H1 (cell line): ENCODE measurements at regions not wholly inside any gene's neighbourhood (a gene's known extent, or its start where the extent isn't known, plus 50 kb on each side); places are given as distances from the start of the nearest gene placed in this dataset.
"Not testable (repeated sequence)": the region's sequence is repeated elsewhere in the genome, so short reads cannot be mapped to it uniquely, and the experiment has no call there.

Experiments used
- CTCF ChIA-PET: fragments of 300-600 bp; sonication (Branson Sonifier 250); formaldehyde crosslinking; loops from one replicate; lab custom pipeline; 2021; ENCODE audit not compliant: partially characterized antibody; lab: Charles Lee
- POLR2A ChIA-PET: fragments of 300-600 bp; sonication (Branson Sonifier 250); formaldehyde crosslinking; loops from one replicate; lab custom pipeline; 2021; ENCODE audit warnings: inconsistent platforms; ENCODE audit not compliant: partially characterized antibody; lab: Charles Lee
- DNase-seq, 2 experiments: peaks; one replicate each; pipeline versions ENCODE4 v3.0.0 to v3.0.0-alpha.2; 2010 to 2022; ENCODE audit warnings: low spot score in 2 of 2, low read depth in 1 of 2, mixed read lengths in 1 of 2
- FAIRE-seq: peaks from 2 replicates; lab custom pipeline; 2011; peaks lifted over from hg19 to GRCh38; lab: Jason Lieb, UNC
- H2AFZ ChIP-seq: 2 replicates; pipeline ENCODE4 v1.8.1; 2012; ENCODE audit warnings: low read length, inconsistent platforms
- H2AK5ac ChIP-seq: 2 replicates; pipeline ENCODE4 v1.6.1; 2013; ENCODE audit warnings: low read depth, low read length
- H2BK120ac ChIP-seq: replicated peaks from 2 replicates; pipeline ENCODE3; 2013; ENCODE audit warnings: low read depth, low read length, inconsistent platforms
- H2BK12ac ChIP-seq: 2 replicates; pipeline ENCODE4 v1.6.1; 2013; ENCODE audit warnings: low read depth, low read length
- H2BK15ac ChIP-seq: 2 replicates; pipeline ENCODE4 v1.6.1; 2013; ENCODE audit warnings: low read length
- H2BK20ac ChIP-seq: 2 replicates; pipeline ENCODE4 v1.6.1; 2013; ENCODE audit warnings: low read length
- H2BK5ac ChIP-seq: 2 replicates; pipeline ENCODE4 v1.6.1; 2013; ENCODE audit warnings: low read depth, low read length
- H3K14ac ChIP-seq: 2 replicates; pipeline ENCODE4 v1.6.1; 2013; ENCODE audit warnings: inconsistent platforms; ENCODE audit not compliant: insufficient read length
- H3K18ac ChIP-seq: 2 replicates; pipeline ENCODE4 v1.6.1; 2013; ENCODE audit warnings: low read length; ENCODE audit errors: extremely low read depth
- H3K23ac ChIP-seq: 2 replicates; pipeline ENCODE4 v1.6.1; 2013; ENCODE audit warnings: inconsistent platforms; ENCODE audit not compliant: insufficient read length
- H3K23me2 ChIP-seq: 2 replicates; pipeline ENCODE4 v1.6.1; 2013; ENCODE audit warnings: low read depth, low read length
- H3K27ac ChIP-seq: 2 replicates; pipeline ENCODE4 v1.6.1; 2011; ENCODE audit warnings: low read depth, low read length, inconsistent platforms
- H3K27me3 ChIP-seq, 4 experiments: replicated peaks in 1 of 4; 1 replicate in 1 of 4; 2 replicates in 3 of 4; pipeline versions ENCODE4 v1.6.1 to v1.8.1; 2011 to 2013; ENCODE audit warnings: low read length in 3 of 4, mild to moderate bottlenecking in 3 of 4, inconsistent platforms in 2 of 4, mixed read lengths in 2 of 4, moderate library complexity in 1 of 4; ENCODE audit not compliant: control insufficient read depth in 3 of 4, insufficient read depth in 3 of 4; ENCODE audit errors: extremely low read depth in 1 of 4
- H3K36me3 ChIP-seq, 4 experiments: 2 replicates each; pipeline versions ENCODE4 v1.6.1 to v1.8.1; 2011 to 2013; ENCODE audit warnings: mild to moderate bottlenecking in 4 of 4, low read length in 3 of 4, moderate library complexity in 2 of 4, control low read depth in 1 of 4, inconsistent platforms in 1 of 4; ENCODE audit not compliant: insufficient read depth in 4 of 4, control insufficient read depth in 2 of 4
- H3K4ac ChIP-seq: replicated peaks from 2 replicates; pipeline ENCODE3; 2013; ENCODE audit warnings: low read length, low read depth, mixed read lengths, inconsistent platforms; ENCODE audit not compliant: insufficient read length
- H3K4me1 ChIP-seq, 4 experiments: replicated peaks in 1 of 4; 1 replicate in 1 of 4; 2 replicates in 3 of 4; pipeline versions ENCODE4 v1.6.1 to v1.8.1; 2011 to 2013; ENCODE audit warnings: low read length in 3 of 4, inconsistent platforms in 2 of 4, mixed read lengths in 1 of 4; ENCODE audit not compliant: insufficient read depth in 4 of 4, control insufficient read depth in 3 of 4
- H3K4me2 ChIP-seq, 2 experiments: 2 replicates each; pipeline versions ENCODE4 v1.6.1 to v1.8.1; 2011 to 2013; ENCODE audit warnings: low read depth in 2 of 2, low read length in 2 of 2, control low read depth in 1 of 2, inconsistent platforms in 1 of 2, mild to moderate bottlenecking in 1 of 2; ENCODE audit not compliant: insufficient read depth in 1 of 2
- H3K4me3 ChIP-seq, 4 experiments: fragments of 200-600, 300-600 bp in 1 of 4; sonication (generic), shearing (Covaris generic), sonication (Bioruptor Twin) in 1 of 4; 2 replicates each; pipeline versions ENCODE4 v1.5.1 to v1.8.1; 2011 to 2016; ENCODE audit warnings: low read length in 4 of 4, low read depth in 3 of 4, control low read depth in 2 of 4, inconsistent platforms in 2 of 4, mild to moderate bottlenecking in 2 of 4, mixed read lengths in 1 of 4, moderate library complexity in 1 of 4; ENCODE audit not compliant: insufficient read depth in 2 of 4; ENCODE audit errors: extremely low read depth in 1 of 4
- H3K56ac ChIP-seq: replicated peaks from 2 replicates; pipeline ENCODE3; 2013; ENCODE audit warnings: low read depth, mild to moderate bottlenecking, mixed read lengths, low read length, inconsistent platforms; ENCODE audit not compliant: insufficient read length
- H3K79me1 ChIP-seq: 2 replicates; pipeline ENCODE4 v1.6.1; 2013; ENCODE audit warnings: low read depth, low read length, control low read depth
- H3K79me2 ChIP-seq, 2 experiments: 2 replicates each; pipeline versions ENCODE4 v1.6.1 to v1.8.1; 2012 to 2013; ENCODE audit warnings: low read length in 2 of 2, mild to moderate bottlenecking in 2 of 2, inconsistent platforms in 1 of 2; ENCODE audit not compliant: insufficient read depth in 2 of 2, control insufficient read depth in 1 of 2
- H3K9ac ChIP-seq, 4 experiments: replicated peaks in 1 of 4; 1 replicate in 1 of 4; 2 replicates in 3 of 4; pipeline versions ENCODE4 v1.6.1 to v1.8.1; 2011 to 2013; ENCODE audit warnings: low read depth in 3 of 4, low read length in 3 of 4, control low read depth in 2 of 4, mild to moderate bottlenecking in 2 of 4, moderate library complexity in 2 of 4, inconsistent platforms in 1 of 4; ENCODE audit errors: extremely low read depth in 1 of 4
- H3K9me3 ChIP-seq, 2 experiments: 2 replicates each; pipeline versions ENCODE4 v1.6.1 to v1.8.1; 2012 to 2013; ENCODE audit warnings: mild to moderate bottlenecking in 2 of 2, moderate library complexity in 2 of 2, control low read depth in 1 of 2, inconsistent platforms in 1 of 2, low read depth in 1 of 2, low read length in 1 of 2, mixed read lengths in 1 of 2; ENCODE audit not compliant: insufficient read depth in 2 of 2
- H4K20me1 ChIP-seq, 2 experiments: replicated peaks in 1 of 2; 2 replicates each; pipeline versions ENCODE3 to v1.8.1; 2011 to 2013; ENCODE audit warnings: inconsistent platforms in 2 of 2, low read length in 2 of 2, mild to moderate bottlenecking in 1 of 2; ENCODE audit not compliant: insufficient read depth in 2 of 2, control insufficient read depth in 1 of 2
- H4K5ac ChIP-seq: 2 replicates; pipeline ENCODE4 v1.6.1; 2013; ENCODE audit warnings: low read length, low read depth, mixed read lengths, inconsistent platforms; ENCODE audit not compliant: insufficient read length
- H4K8ac ChIP-seq: 2 replicates; pipeline ENCODE4 v1.8.0; 2013; ENCODE audit warnings: mild to moderate bottlenecking, moderate library complexity, low read length, inconsistent platforms; ENCODE audit not compliant: insufficient read depth; ENCODE audit errors: extremely low read depth
- H4K91ac ChIP-seq: replicated peaks from 2 replicates; pipeline ENCODE3; 2013; ENCODE audit warnings: low read length, mixed read lengths, inconsistent platforms; ENCODE audit not compliant: insufficient read length
- WGBS, 2 experiments: shearing (Covaris generic) in 1 of 2; methylation state at CpG; one replicate each; pipeline versions ENCODE4 v1.1.6 to v1.1.7; 2013 to 2015; ENCODE audit warnings: low lambda C conversion rate in 2 of 2, mixed read lengths in 2 of 2, inconsistent platforms in 1 of 2, low coverage in 1 of 2, missing lambda C conversion rate in 1 of 2; ENCODE audit not compliant: insufficient replicate concordance in 2 of 2, insufficient coverage in 1 of 2, insufficient read length in 1 of 2; ENCODE audit errors: extremely low coverage in 1 of 2, missing lambda C conversion rate in 1 of 2; 5-methylcytosine and 5-hydroxymethylcytosine counted together

GRCh38 chr5:70510161-70510560, 95.0 kb downstream of the GTF2H2C_2 start:
- FAIRE-seq, CTCF ChIA-PET: not testable (repeated sequence)
- 100% methylated on average over 2 of the region's 13 CpGs; no CpG with 5 or more reads in 1 of the 2 experiments for WGBS, 2 experiments

GRCh38 chr5:70510811-70511210, 95.6 kb downstream of the GTF2H2C_2 start:
- H3K9me3 ChIP-seq, H3K4me2 ChIP-seq, H4K5ac ChIP-seq, H4K8ac ChIP-seq, H3K14ac ChIP-seq, H3K23ac ChIP-seq, H4K20me1 ChIP-seq, H2BK20ac ChIP-seq, H3K23me2 ChIP-seq, CTCF ChIA-PET, H2BK120ac ChIP-seq, H3K27me3 ChIP-seq, H3K4me1 ChIP-seq, H3K36me3 ChIP-seq, FAIRE-seq, H3K56ac ChIP-seq, H3K27ac ChIP-seq, H3K4ac ChIP-seq, H2BK15ac ChIP-seq, H3K79me2 ChIP-seq, H3K4me3 ChIP-seq, H3K79me1 ChIP-seq, H3K18ac ChIP-seq, H2BK5ac ChIP-seq, POLR2A ChIA-PET, H3K9ac ChIP-seq, H2BK12ac ChIP-seq, H4K91ac ChIP-seq, H2AK5ac ChIP-seq, H2AFZ ChIP-seq: not testable (repeated sequence)
- WGBS, 2 experiments = 90% methylated on average over 12 of the region's 16 CpGs; no CpG with 5 or more reads in 1 of the 2 experiments
- DNase-seq = peak in 1 of 2 experiments; percentile 39

More at GRCh38 chr5:70510161-70510560, 95.0 kb downstream of the GTF2H2C_2 start:
- H3K27me3 ChIP-seq, H3K23me2 ChIP-seq, H2BK20ac ChIP-seq, H2AFZ ChIP-seq, H3K27ac ChIP-seq, H2BK120ac ChIP-seq, H4K5ac ChIP-seq, H4K8ac ChIP-seq, H3K9ac ChIP-seq, H2AK5ac ChIP-seq, H3K4ac ChIP-seq, H3K4me1 ChIP-seq, H4K20me1 ChIP-seq, H3K79me1 ChIP-seq, H3K56ac ChIP-seq, H3K9me3 ChIP-seq, H3K79me2 ChIP-seq, H3K14ac ChIP-seq, H4K91ac ChIP-seq, H2BK15ac ChIP-seq, H2BK12ac ChIP-seq, DNase-seq, H2BK5ac ChIP-seq, POLR2A ChIA-PET, H3K18ac ChIP-seq, H3K36me3 ChIP-seq, H3K23ac ChIP-seq, H3K4me2 ChIP-seq, H3K4me3 ChIP-seq: not testable (repeated sequence)
